H9 (cell line): ENCODE measurements at regions not wholly inside any gene's neighbourhood (a gene's known extent, or its start where the extent isn't known, plus 50 kb on each side); places are given as distances from the start of the nearest gene placed in this dataset.

ENCODE experiments used
- DNase-seq: peaks from one replicate; pipeline ENCODE4 v3.0.0-alpha.2; 2017
- H2AFZ ChIP-seq: one replicate; pipeline ENCODE4 v1.6.1; 2013; ENCODE audit warnings: mild to moderate bottlenecking, low read length, control low read depth, moderate library complexity
- H2AK5ac ChIP-seq: 2 replicates; pipeline ENCODE4 v1.6.1; 2013; ENCODE audit warnings: low read length, control low read depth, mixed read lengths; ENCODE audit not compliant: insufficient read length
- H2BK120ac ChIP-seq: one replicate; pipeline ENCODE4 v1.6.1; 2013; ENCODE audit warnings: low read depth, mild to moderate bottlenecking, low read length, control low read depth, inconsistent platforms; ENCODE audit not compliant: poor library complexity, severe bottlenecking
- H2BK12ac ChIP-seq: 2 replicates; pipeline ENCODE4 v1.6.1; 2013; ENCODE audit warnings: low read length, control low read depth, mixed read lengths, low read depth; ENCODE audit not compliant: insufficient read length
- H2BK15ac ChIP-seq: 2 replicates; pipeline ENCODE4 v1.6.1; 2013; ENCODE audit warnings: low read depth, low read length, control low read depth
- H2BK20ac ChIP-seq: one replicate; pipeline ENCODE4 v1.6.1; 2013; ENCODE audit warnings: low read depth, mild to moderate bottlenecking, low read length, control low read depth, inconsistent platforms; ENCODE audit not compliant: poor library complexity, severe bottlenecking
- H2BK5ac ChIP-seq: 2 replicates; pipeline ENCODE4 v1.6.1; 2013; ENCODE audit warnings: low read length, control low read depth, mixed read lengths; ENCODE audit not compliant: insufficient read length
- H3K14ac ChIP-seq: 2 replicates; pipeline ENCODE4 v1.6.1; 2013; ENCODE audit warnings: low read length, control low read depth; ENCODE audit not compliant: insufficient read depth
- H3K18ac ChIP-seq: 2 replicates; pipeline ENCODE4 v1.6.1; 2013; ENCODE audit warnings: low read depth, mild to moderate bottlenecking, mixed read lengths, low read length, control low read depth; ENCODE audit not compliant: insufficient read length
- H3K23ac ChIP-seq: 2 replicates; pipeline ENCODE4 v1.6.1; 2013; ENCODE audit warnings: low read length, control low read depth, mixed read lengths, low read depth; ENCODE audit not compliant: insufficient read length
- H3K23me2 ChIP-seq: 2 replicates; pipeline ENCODE4 v1.6.1; 2013; ENCODE audit warnings: low read depth, mild to moderate bottlenecking, mixed read lengths, low read length, control low read depth; ENCODE audit not compliant: insufficient read length, poor library complexity, severe bottlenecking
- H3K27ac ChIP-seq: 2 replicates; pipeline ENCODE4 v1.5.1; 2013; ENCODE audit warnings: low read length, control low read depth, mixed read lengths, low read depth; ENCODE audit not compliant: insufficient read length
- H3K27me3 ChIP-seq: 2 replicates; pipeline ENCODE4 v1.6.1; 2013; ENCODE audit warnings: low read length, control low read depth, inconsistent platforms; ENCODE audit not compliant: insufficient read depth
- H3K4ac ChIP-seq: 2 replicates; pipeline ENCODE4 v1.6.1; 2013; ENCODE audit warnings: low read depth, mild to moderate bottlenecking, control low read depth, inconsistent platforms, low read length, moderate library complexity
- H3K4me1 ChIP-seq: 2 replicates; pipeline ENCODE4 v1.6.1; 2013; ENCODE audit warnings: low read length, control low read depth, inconsistent platforms; ENCODE audit not compliant: insufficient read depth
- H3K4me2 ChIP-seq: 2 replicates; pipeline ENCODE4 v1.6.1; 2013; ENCODE audit warnings: low read length, control low read depth, mixed read lengths; ENCODE audit not compliant: insufficient read length, insufficient read depth
- H3K56ac ChIP-seq: 2 replicates; pipeline ENCODE4 v1.6.1; 2013; ENCODE audit warnings: low read depth, mild to moderate bottlenecking, mixed read lengths, low read length, control low read depth; ENCODE audit not compliant: insufficient read length
- H3K79me1 ChIP-seq: 2 replicates; pipeline ENCODE4 v1.6.1; 2013; ENCODE audit warnings: low read depth, mild to moderate bottlenecking, moderate library complexity, low read length, control low read depth, inconsistent platforms; ENCODE audit not compliant: insufficient read depth, poor library complexity, severe bottlenecking
- H3K79me2 ChIP-seq: 2 replicates; pipeline ENCODE4 v1.6.1; 2013; ENCODE audit warnings: low read length, control low read depth, inconsistent platforms; ENCODE audit not compliant: insufficient read depth
- H3K9ac ChIP-seq: 2 replicates; pipeline ENCODE4 v1.6.1; 2013; ENCODE audit warnings: low read length, control low read depth, mixed read lengths; ENCODE audit not compliant: insufficient read length; ENCODE audit errors: extremely low read depth
- H3K9me3 ChIP-seq: one replicate; pipeline ENCODE4 v1.6.1; 2013; ENCODE audit warnings: low read depth, low read length, inconsistent platforms; ENCODE audit not compliant: control insufficient read depth
- H3T11ph ChIP-seq: one replicate; pipeline ENCODE4 v1.6.1; 2013; ENCODE audit warnings: mild to moderate bottlenecking, low read length, control low read depth, inconsistent platforms
- H4K20me1 ChIP-seq: one replicate; pipeline ENCODE4 v1.6.1; 2013; ENCODE audit not compliant: control insufficient read depth, insufficient read length, insufficient read depth
- H4K5ac ChIP-seq: 2 replicates; pipeline ENCODE4 v1.6.1; 2013; ENCODE audit warnings: low read depth, mild to moderate bottlenecking, mixed read lengths, low read length, control low read depth; ENCODE audit not compliant: insufficient read length
- H4K8ac ChIP-seq: replicated peaks from 2 replicates; pipeline ENCODE4 v1.6.1; 2013; ENCODE audit warnings: low read length, control low read depth, mixed read lengths, low read depth; ENCODE audit not compliant: insufficient read length
- H4K91ac ChIP-seq: 2 replicates; pipeline ENCODE4 v1.6.1; 2013; ENCODE audit warnings: low read depth, mild to moderate bottlenecking, moderate library complexity, mixed read lengths, low read length, control low read depth; ENCODE audit not compliant: insufficient read length
- H3K27ac Mint-ChIP-seq, 3 experiments: 2 replicates in 2 of 3; 3 replicates in 1 of 3; pipeline ENCODE4 v1.8.0; 2020 to 2021; ENCODE audit warnings: mixed read lengths in 3 of 3, mild to moderate bottlenecking in 1 of 3, moderate library complexity in 1 of 3
- H3K27me3 Mint-ChIP-seq: 2 replicates; pipeline ENCODE4 v1.8.0; 2021; ENCODE audit warnings: low read depth, mild to moderate bottlenecking, moderate library complexity, mixed read lengths
- H3K36me3 Mint-ChIP-seq, 3 experiments: 2 replicates in 2 of 3; 3 replicates in 1 of 3; pipeline ENCODE4 v1.8.0; 2020 to 2021; ENCODE audit warnings: low read depth in 3 of 3, mixed read lengths in 3 of 3; ENCODE audit not compliant: insufficient read depth in 1 of 3
- H3K4me1 Mint-ChIP-seq, 2 experiments: 2 replicates each; pipeline ENCODE4 v1.8.0; 2020; ENCODE audit warnings: mixed read lengths in 2 of 2
- H3K4me3 Mint-ChIP-seq, 2 experiments: 2 replicates in 1 of 2; 3 replicates in 1 of 2; pipeline ENCODE4 v1.8.0; 2020 to 2021; ENCODE audit warnings: mild to moderate bottlenecking in 2 of 2, mixed read lengths in 2 of 2, moderate library complexity in 1 of 2
- H3K9me3 Mint-ChIP-seq, 2 experiments: 2 replicates in 1 of 2; 3 replicates in 1 of 2; pipeline ENCODE4 v1.8.0; 2020; ENCODE audit warnings: mild to moderate bottlenecking in 2 of 2, mixed read lengths in 2 of 2, moderate library complexity in 1 of 2
- CTCF ChIP-seq: fragments of 200-600 bp; sonication (generic); conservative IDR thresholded peaks from 3 replicates; pipeline ENCODE4 v1.8.0; 2021; ENCODE audit warnings: antibody characterized with exemption, mild to moderate bottlenecking
- WGBS: extraction: QIAGEN DNeasy Blood & Tissue Kit; methylation state at CpG from one replicate; pipeline ENCODE4 v1.1.7; 2013; ENCODE audit warnings: missing lambda C conversion rate, low lambda C conversion rate, mixed read lengths; ENCODE audit not compliant: insufficient read length; ENCODE audit errors: extremely low coverage; 5-methylcytosine and 5-hydroxymethylcytosine counted together

DNA sequence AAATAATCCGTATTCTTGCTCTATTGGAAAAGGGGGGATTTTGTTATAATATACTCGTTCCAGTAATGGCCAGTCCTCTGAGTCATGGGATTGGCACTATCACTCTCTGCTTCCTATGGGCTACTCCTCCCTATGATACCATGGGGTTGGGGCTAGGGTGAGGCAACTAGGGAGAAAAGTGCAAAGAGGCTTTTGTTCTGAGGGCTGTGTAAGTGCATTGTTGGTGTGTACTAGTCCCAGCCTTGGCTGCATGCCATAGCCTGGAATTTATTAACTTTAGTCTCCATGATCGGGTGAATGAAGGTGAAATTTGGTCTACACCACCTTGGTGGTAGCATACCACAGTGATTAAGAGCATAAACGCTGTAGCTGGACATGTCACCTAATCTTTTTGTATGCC lies 247.6 kb downstream of the RPAP3 start:
- no peak overlapping the region for H3K14ac ChIP-seq
- no peak overlapping the region for H4K91ac ChIP-seq
- H3K9ac ChIP-seq = no peak overlapping the region
- no peak overlapping the region for H2AFZ ChIP-seq
- no peaks in the 10 kb centered on the region for H3K4me1 ChIP-seq
- H3K27me3 ChIP-seq = no peaks in the 10 kb centered on the region
- no peaks in the 10 kb centered on the region for H3K23me2 ChIP-seq
- Mint-ChIP-seq H3K9me3 (peaks cover 56 to 68% of the 10 kb centered on the region in 2 experiments), H3K27ac (no peak overlapping the region), H3K4me3 (no peak overlapping the region), H3K27me3 (peaks cover 21% of the 10 kb centered on the region), H3K4me1 (no peaks in the 10 kb centered on the region), H3K36me3 (peaks cover 4 to 9% (median 4%) of the 10 kb centered on the region in 3 experiments; a peak in 4 of 7 replicates)
- no peak overlapping the region for H3K4me2 ChIP-seq
- no peak for TF ChIP-seq CTCF
- H2BK12ac ChIP-seq = no peak overlapping the region
- H4K8ac ChIP-seq = no peak overlapping the region
- DNase-seq = no peak
- H2BK20ac ChIP-seq = no peak overlapping the region
- no peak overlapping the region for H3K4ac ChIP-seq
- H4K5ac ChIP-seq = no peak overlapping the region
- H3K79me1 ChIP-seq = no peaks in the 10 kb centered on the region
- WGBS = no CpG with 5 or more reads among the region's 4 CpGs
- no peak overlapping the region for H3K23ac ChIP-seq
- no peak overlapping the region for H2AK5ac ChIP-seq
- H2BK15ac ChIP-seq = no peak overlapping the region
- H2BK120ac ChIP-seq = no peak overlapping the region
- H2BK5ac ChIP-seq = no peak overlapping the region
- no peak overlapping the region for H3T11ph ChIP-seq
- H3K27ac ChIP-seq = no peak overlapping the region
- no peaks in the 10 kb centered on the region for H4K20me1 ChIP-seq
- peaks cover 7% of the 10 kb centered on the region for H3K9me3 ChIP-seq
- no peaks in the 10 kb centered on the region for H3K79me2 ChIP-seq
- no peak overlapping the region for H3K18ac ChIP-seq
- no peak overlapping the region for H3K56ac ChIP-seq
